Retinal pigment epithelial cell (primary cell): ENCODE measurements at regions not wholly inside any gene's neighbourhood (a gene's known extent, or its start where the extent isn't known, plus 50 kb on each side); places are given as distances from the start of the nearest gene placed in this dataset.

Experiments
- DNase-seq: peaks from one replicate; pipeline ENCODE4 v3.0.0-alpha.2; 2010; ENCODE audit warnings: low read depth
- H3K4me3 ChIP-seq: 2 replicates; pipeline ENCODE4 v1.5.1; 2011; ENCODE audit warnings: mild to moderate bottlenecking, low read length, control low read depth, moderate library complexity
- TF ChIP-seq, protein P1 (sequence below): conservative IDR thresholded peaks from 2 replicates; pipeline ENCODE4 v1.5.1; 2011; ENCODE audit warnings: low read depth, low read length, control low read depth, inconsistent platforms

DNA sequence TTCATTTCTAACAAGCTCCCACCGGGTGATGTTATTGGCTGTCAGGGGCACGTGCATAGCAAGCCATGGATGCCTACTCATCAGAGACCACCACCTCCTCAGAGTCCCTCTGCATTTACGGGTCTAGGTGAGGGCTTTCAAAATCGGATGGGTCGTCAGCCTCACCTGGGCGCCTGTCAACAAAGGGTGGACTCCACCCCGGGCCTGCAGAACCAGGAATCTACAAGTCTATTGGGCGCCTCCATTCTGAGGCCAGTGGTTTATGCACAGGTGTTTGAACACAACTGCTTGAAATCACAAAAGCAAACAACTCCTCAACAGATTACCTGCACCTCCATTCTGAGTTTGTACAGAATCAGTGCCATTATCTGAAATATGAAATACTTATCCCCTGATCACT lies 318.9 kb downstream of the PTTG2 start:
- TF ChIP-seq, protein P1, sequence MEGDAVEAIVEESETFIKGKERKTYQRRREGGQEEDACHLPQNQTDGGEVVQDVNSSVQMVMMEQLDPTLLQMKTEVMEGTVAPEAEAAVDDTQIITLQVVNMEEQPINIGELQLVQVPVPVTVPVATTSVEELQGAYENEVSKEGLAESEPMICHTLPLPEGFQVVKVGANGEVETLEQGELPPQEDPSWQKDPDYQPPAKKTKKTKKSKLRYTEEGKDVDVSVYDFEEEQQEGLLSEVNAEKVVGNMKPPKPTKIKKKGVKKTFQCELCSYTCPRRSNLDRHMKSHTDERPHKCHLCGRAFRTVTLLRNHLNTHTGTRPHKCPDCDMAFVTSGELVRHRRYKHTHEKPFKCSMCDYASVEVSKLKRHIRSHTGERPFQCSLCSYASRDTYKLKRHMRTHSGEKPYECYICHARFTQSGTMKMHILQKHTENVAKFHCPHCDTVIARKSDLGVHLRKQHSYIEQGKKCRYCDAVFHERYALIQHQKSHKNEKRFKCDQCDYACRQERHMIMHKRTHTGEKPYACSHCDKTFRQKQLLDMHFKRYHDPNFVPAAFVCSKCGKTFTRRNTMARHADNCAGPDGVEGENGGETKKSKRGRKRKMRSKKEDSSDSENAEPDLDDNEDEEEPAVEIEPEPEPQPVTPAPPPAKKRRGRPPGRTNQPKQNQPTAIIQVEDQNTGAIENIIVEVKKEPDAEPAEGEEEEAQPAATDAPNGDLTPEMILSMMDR = no peak
- H3K4me3 ChIP-seq = no peak overlapping the region
- no peak for DNase-seq

DNA sequence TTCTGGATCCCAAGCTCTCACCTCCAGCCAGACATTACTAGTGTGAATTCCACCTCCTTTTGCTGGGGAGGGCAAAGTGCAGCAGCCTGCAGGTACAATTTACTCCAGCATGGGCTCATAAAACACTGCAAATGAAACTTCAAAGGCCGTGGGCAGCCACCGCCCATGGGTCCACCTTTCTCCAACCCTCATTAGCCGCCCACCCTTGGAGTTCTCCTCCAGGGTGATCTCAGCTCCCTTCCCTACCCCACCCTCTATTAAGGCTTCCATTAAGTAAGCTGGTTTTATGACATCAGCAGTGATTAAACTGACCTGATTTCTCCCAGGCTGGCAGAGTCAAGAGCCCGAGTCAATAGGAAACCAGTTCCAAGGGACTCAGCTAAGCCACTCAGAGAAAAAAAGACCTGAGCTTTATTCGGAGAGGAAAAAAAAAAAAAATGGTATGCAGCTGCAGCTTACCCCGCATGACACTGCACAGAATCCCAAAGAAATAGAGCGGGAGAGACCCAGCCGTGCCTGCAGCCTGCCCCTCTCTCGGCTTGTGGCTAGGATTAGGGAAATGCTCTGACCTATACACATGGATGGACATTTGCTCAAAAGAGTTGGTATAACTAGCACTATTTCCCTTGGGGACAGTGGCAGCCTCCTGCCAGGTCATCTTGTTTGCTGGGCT lies 319.6 kb downstream of the PTTG2 start:
- peak; percentile 45 for DNase-seq
- TF ChIP-seq, protein P1 = no peak
- H3K4me3 ChIP-seq = no peak overlapping the region

DNA sequence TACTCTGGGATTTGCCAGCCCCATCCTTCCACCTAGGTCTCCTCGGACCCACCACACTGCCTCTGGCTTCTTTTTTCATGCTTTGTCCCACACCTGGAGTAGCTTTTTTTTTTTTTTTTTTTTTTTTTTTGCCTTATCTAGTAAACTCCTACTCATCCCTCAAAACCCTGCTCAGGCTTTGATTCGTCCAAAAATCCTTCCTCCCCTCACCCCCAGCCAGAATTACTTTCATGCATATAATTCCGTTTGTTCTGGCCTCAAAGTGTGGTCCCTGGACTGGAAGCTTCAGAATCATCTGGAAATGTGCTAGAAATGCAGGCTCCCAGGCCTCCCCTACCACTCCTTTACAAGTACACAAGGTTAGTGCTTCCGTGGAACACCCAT lies 320.1 kb downstream of the PTTG2 start:
- no peak overlapping the region for H3K4me3 ChIP-seq
- TF ChIP-seq, protein P1 = no peak
- no peak for DNase-seq

DNA sequence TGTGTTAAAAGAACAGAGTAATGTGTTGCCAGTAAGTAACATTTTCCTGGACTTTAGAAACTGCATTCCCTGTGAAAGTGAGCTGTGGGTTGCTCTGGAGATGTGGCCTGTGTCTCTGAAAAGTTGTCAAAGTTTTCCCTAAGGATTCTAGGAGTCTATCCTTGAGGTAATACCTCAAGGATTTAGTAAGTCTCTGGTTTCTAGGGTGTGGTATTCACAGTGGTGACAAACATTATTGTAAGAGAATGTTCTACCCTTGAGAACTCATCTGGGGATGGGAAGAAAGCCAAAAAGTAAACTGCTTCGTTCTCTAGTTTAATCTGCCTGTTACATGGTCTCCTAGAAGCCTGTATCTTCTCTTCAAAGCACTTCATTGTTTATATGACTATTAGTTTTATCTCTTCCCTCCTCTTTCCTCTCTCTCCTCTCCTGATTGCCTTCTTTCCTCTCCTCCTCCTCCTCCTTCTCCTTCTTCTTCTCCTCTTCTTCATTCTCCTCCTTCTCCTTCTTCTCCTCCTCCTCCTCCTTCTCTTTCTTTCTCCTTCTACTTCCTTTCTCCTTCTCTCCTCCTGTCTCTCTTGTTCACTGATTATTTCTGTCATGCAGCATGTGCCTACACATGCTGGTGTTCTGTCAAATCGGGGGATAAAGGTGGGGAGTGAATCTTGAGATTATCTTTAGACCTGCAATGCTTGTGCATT lies 321.3 kb downstream of the PTTG2 start:
- DNase-seq = peak; percentile 45
- TF ChIP-seq, protein P1 = no peak
- no peak overlapping the region for H3K4me3 ChIP-seq

DNA sequence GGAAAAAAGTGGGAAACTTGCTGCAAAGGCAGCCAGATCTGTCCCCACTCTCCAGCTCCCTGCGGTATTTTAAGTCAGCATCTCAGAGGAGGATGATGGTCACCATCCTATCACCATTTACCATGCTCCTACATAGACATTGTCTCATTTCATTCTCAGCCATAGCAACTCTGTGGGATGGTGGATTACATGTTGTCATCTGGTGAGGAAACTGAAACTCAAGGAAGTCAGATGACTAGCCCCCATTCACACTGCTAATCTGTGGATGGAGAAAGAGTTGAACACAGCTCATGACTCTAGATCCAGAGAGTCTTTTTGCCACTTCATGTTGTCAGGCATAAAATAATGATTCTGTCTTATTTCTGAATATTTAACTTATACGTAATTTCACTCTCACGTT lies 323.5 kb downstream of the PTTG2 start:
- DNase-seq = no peak

DNA sequence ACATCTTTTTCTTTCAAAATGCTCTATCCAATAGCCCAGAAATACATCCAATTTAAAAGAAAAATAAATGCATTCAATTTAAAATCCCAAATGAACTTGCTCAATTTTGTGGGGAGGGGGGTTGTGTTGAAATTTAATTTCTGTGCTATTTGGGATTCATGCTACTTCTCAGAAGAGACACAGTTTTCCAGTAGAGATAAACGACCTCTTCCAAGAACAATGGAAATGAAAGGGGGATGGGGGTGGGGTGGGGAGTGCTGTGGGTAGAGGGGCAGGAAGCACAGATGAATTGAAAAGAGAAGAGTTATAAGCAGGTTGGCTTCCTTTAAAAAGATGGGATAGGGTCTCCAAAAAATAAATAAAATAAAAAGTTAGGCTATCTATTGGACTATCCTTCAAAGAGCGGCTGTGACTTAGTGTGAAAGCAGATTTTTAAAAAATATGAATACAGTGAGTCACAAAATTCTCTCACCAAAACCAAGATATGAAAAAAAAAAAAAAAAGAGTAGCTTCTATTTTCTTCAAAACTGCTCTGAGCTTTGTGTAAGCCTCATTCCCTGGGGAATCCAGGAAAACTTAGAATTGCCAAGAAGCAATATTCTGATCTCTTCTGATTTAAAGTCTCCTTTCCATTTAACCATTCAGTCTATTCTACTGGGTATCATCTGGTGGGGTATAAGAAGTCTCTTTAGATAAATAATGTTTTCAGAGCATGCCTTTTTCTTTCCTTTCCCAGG lies 324.3 kb downstream of the PTTG2 start:
- DNase-seq = no peak
- TF ChIP-seq, protein P1 = no peak
- no peak overlapping the region for H3K4me3 ChIP-seq

More for the DNA sequence above, 323.5 kb downstream of the PTTG2 start:
- TF ChIP-seq, protein P1 = no peak
- no peak overlapping the region for H3K4me3 ChIP-seq
